Ovary (tissue), 7 donors: ENCODE measurements at regions not wholly inside any gene's neighbourhood (a gene's known extent, or its start where the extent isn't known, plus 50 kb on each side); places are given as distances from the start of the nearest gene placed in this dataset.

ENCODE experiments used
- DNase-seq, 5 donors: peaks; one replicate each; pipeline ENCODE4 v3.0.0-alpha.2; 2019 to 2020
- H3K27ac ChIP-seq, 2 donors: fragments of 200-600 bp; one replicate each; pipeline versions ENCODE4 v1.5.1 to v1.8.0; 2019 to 2022
- H3K27me3 ChIP-seq: fragments of 200-600 bp; one replicate; pipeline ENCODE4 v1.8.0; 2022
- H3K36me3 ChIP-seq: fragments of 200-600 bp; sonication (generic); one replicate; pipeline ENCODE4 v1.5.1; 2019
- H3K4me1 ChIP-seq: one replicate; pipeline ENCODE4 v1.8.1; 2013; ENCODE audit warnings: mild to moderate bottlenecking, moderate library complexity; ENCODE audit not compliant: insufficient read depth
- H3K4me3 ChIP-seq: fragments of 200-600 bp; sonication (generic); one replicate; pipeline ENCODE4 v1.5.1; 2017
- H3K9me3 ChIP-seq, 2 donors: fragments of 200-600 bp in 1 of 2; sonication (generic) in 1 of 2; one replicate each; pipeline versions ENCODE4 v1.5.1 to v1.8.1; 2013 to 2019; ENCODE audit warnings: mild to moderate bottlenecking in 1 of 2, moderate library complexity in 1 of 2
- CTCF ChIP-seq, 3 donors: fragments of 450-650 bp in 2 of 3; fragments of 200-600 bp in 1 of 3; IDR thresholded peaks; one replicate each; pipeline versions ENCODE4 v1.5.1 to v1.8.0; 2016 to 2022; ENCODE audit warnings: antibody characterized with exemption in 3 of 3, mild to moderate bottlenecking in 1 of 3
- EP300 ChIP-seq: sonication (generic); formaldehyde crosslinking; IDR thresholded peaks from one replicate; pipeline ENCODE4 v1.6.1; 2017; ENCODE audit warnings: antibody characterized with exemption
- POLR2A ChIP-seq: fragments of 450-650 bp; IDR thresholded peaks from one replicate; pipeline ENCODE4 v1.6.1; 2017; ENCODE audit warnings: antibody characterized with exemption, mild to moderate bottlenecking, moderate library complexity
- WGBS, 3 donors: extraction: QIAGEN DNeasy Blood & Tissue Kit in 1 of 3; methylation state at CpG; one replicate each; pipeline versions ENCODE4 v1.1.5 to v1.1.7; 2013 to 2017; 5-methylcytosine and 5-hydroxymethylcytosine counted together
- intact Hi-C, 4 donors: fragments of 100-400 bp; cut with DNase I; formaldehyde crosslinking; loops; one replicate each; pipeline versions ENCODE4 v1.11.0 to v1.15.1; 2022 to 2023
- donor health status: DM: no; HTN: no; CAD: no; lungs with moderate emphysema.
- donor health status: DM: no; HTN: no; CAD: no.
- donor health status: Bipolar disorder and iron deficiency.
- donor health status: DM: no; HTN: no; CAD: no.
- donor health status: DM: yes; HTN: yes; CAD: no.

GRCh38 chr12:58584880-58585279, 335.4 kb downstream of the LRIG3 start:
- TF ChIP-seq CTCF (IDR thresholded peaks at IDR 0.05) (no peak), POLR2A (no peak), EP300 (no peak)
- Histone ChIP-seq H3K27me3 (no peaks in the 10 kb centered on the region), H3K9me3 (no peaks in the 10 kb centered on the region), H3K4me3 (no peak overlapping the region), H3K4me1 (no peaks in the 10 kb centered on the region), H3K27ac (no peak overlapping the region), H3K36me3 (no peaks in the 10 kb centered on the region)
- intact Hi-C loops: no loop called here
- 83 to 91% (median 88%) methylated on average over 2 of the region's 2 CpGs for WGBS, 3 donors
- no peak for DNase-seq

GRCh38 chr12:58586762-58587161, 333.5 kb downstream of the LRIG3 start:
- H3K9me3 ChIP-seq: no peaks in the 10 kb centered on the region
- H3K27me3 ChIP-seq: no peaks in the 10 kb centered on the region
- TF ChIP-seq CTCF (IDR thresholded peaks at IDR 0.05): no peak
- no peak for TF ChIP-seq POLR2A
- TF ChIP-seq EP300: no peak
- WGBS, 3 donors: 56 to 79% (median 69%) methylated on average over 3 of the region's 3 CpGs
- H3K36me3 ChIP-seq: no peaks in the 10 kb centered on the region
- H3K4me1 ChIP-seq: no peaks in the 10 kb centered on the region
- no peak overlapping the region for H3K4me3 ChIP-seq
- intact Hi-C loops: no loop called here
- no peak overlapping the region for H3K27ac ChIP-seq
- no peak for DNase-seq

- no peak for DNase-seq
- H3K36me3 ChIP-seq: no peaks in the 10 kb centered on the region
- intact Hi-C loops: no loop called here
- H3K27ac ChIP-seq: no peak overlapping the region
- H3K27me3 ChIP-seq: no peaks in the 10 kb centered on the region
- peaks cover 4% of the 10 kb centered on the region for H3K4me1 ChIP-seq
- TF ChIP-seq CTCF (IDR thresholded peaks at IDR 0.05): no peak
- no peak for TF ChIP-seq POLR2A
- no peak for TF ChIP-seq EP300
- no peak overlapping the region for H3K4me3 ChIP-seq
- WGBS, 3 donors: 65 to 82% (median 78%) methylated on average over 3 of the region's 3 CpGs
- H3K9me3 ChIP-seq: no peaks in the 10 kb centered on the region
Observed at GRCh38 chr12:58588770-58589169, 331.5 kb downstream of the LRIG3 start.

GRCh38 chr12:58592475-58593207, 327.7 kb downstream of the LRIG3 start:
- H3K27me3 ChIP-seq: no peaks in the 10 kb centered on the region
- H3K4me1 ChIP-seq: peaks cover 4% of the 10 kb centered on the region
- no peaks in the 10 kb centered on the region for H3K36me3 ChIP-seq
- H3K27ac ChIP-seq: no peak overlapping the region
- H3K9me3 ChIP-seq: no peaks in the 10 kb centered on the region
- TF ChIP-seq POLR2A (no peak), EP300 (peak; percentile 52)
- no peak overlapping the region for H3K4me3 ChIP-seq
- 11 to 14% (median 11%) methylated on average over 4 of the region's 4 CpGs for WGBS, 3 donors
- intact Hi-C loops: no loop called here
- DNase-seq: peak in 4 of 5 donors; percentile 18 to 63 (median 32)

- H3K27me3 ChIP-seq: no peaks in the 10 kb centered on the region
- H3K36me3 ChIP-seq: no peaks in the 10 kb centered on the region
- TF ChIP-seq CTCF (IDR thresholded peaks at IDR 0.05): no peak
- no peak for TF ChIP-seq EP300
- TF ChIP-seq POLR2A: no peak
- H3K4me1 ChIP-seq: peaks cover 4% of the 10 kb centered on the region
- 81 to 84% (median 81%) methylated on average over 6 of the region's 6 CpGs for WGBS, 3 donors
- intact Hi-C loops: no loop called here
- H3K4me3 ChIP-seq: no peak overlapping the region
- no peak for DNase-seq
- no peaks in the 10 kb centered on the region for H3K9me3 ChIP-seq
- peak overlapping the region in 1 of 2 donors; percentile 15 for H3K27ac ChIP-seq
Observed at GRCh38 chr12:58593557-58594304, 326.6 kb downstream of the LRIG3 start.
